RWPE1 (cell line): ENCODE measurements at regions not wholly inside any gene's neighbourhood (a gene's known extent, or its start where the extent isn't known, plus 50 kb on each side); places are given as distances from the start of the nearest gene placed in this dataset.
"Not testable (repeated sequence)": the region's sequence is repeated elsewhere in the genome, so short reads cannot be mapped to it uniquely, and the experiment has no call there.

Source experiments
- CTCF ChIA-PET: fragments of 350-600 bp; sonication (Branson Sonifier 250); formaldehyde crosslinking; extraction: SDS; loops from one replicate; lab custom pipeline; 2021; lab: Yijun Ruan, JAX
- POLR2A ChIA-PET: fragments of 400-600 bp; formaldehyde crosslinking; extraction: SDS; loops from one replicate; lab custom pipeline; 2020; ENCODE audit warnings: antibody characterized with exemption; ENCODE audit not compliant: low non-redundant PET; lab: Yijun Ruan, JAX
- DNase-seq: peaks from one replicate; pipeline ENCODE4 v3.0.0; 2012; ENCODE audit warnings: low spot score
- H3K27ac ChIP-seq: fragments of 450-650 bp; 2 replicates; pipeline ENCODE4 v1.5.1; 2017
- TF ChIP-seq, protein P1 (sequence below): fragments of 450-650 bp; conservative IDR thresholded peaks from 2 replicates; pipeline ENCODE4 v1.5.1; 2017; ENCODE audit warnings: low read depth, mild to moderate bottlenecking

DNA sequence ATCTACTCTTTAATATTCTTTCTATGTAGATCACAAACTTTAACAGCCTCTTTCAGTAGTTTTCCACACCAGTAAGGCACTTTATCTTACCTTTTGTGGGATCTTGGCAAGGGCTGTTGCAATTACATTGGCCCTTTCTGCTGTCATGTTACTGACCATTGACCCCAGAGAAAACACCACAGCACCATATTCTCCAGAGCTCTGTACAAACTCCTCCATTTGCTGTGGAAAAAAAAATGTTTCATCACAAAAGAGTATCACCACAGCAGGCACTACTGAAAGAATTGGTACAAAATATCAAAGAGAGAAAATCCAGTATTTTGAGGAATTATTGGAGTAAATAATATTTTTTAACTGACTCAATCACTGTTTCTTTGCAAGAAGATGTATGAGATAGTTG, 62.3 kb upstream of the UGT2A3 start:
- CTCF ChIA-PET, POLR2A ChIA-PET, DNase-seq, H3K27ac ChIP-seq: not testable (repeated sequence)

- H3K27ac ChIP-seq, CTCF ChIA-PET, DNase-seq, POLR2A ChIA-PET: not testable (repeated sequence)
These were observed 66.4 kb upstream of the UGT2A3 start for GRCh38 chr4:69017986-69018385.

- DNase-seq, CTCF ChIA-PET, POLR2A ChIA-PET, H3K27ac ChIP-seq: not testable (repeated sequence)
These were observed 68.2 kb upstream of the UGT2A3 start for GRCh38 chr4:69019538-69020461.

GRCh38 chr4:69020462-69020807, 68.8 kb upstream of the UGT2A3 start:
- POLR2A ChIA-PET, CTCF ChIA-PET, H3K27ac ChIP-seq, DNase-seq: not testable (repeated sequence)

- TF ChIP-seq, protein P1, sequence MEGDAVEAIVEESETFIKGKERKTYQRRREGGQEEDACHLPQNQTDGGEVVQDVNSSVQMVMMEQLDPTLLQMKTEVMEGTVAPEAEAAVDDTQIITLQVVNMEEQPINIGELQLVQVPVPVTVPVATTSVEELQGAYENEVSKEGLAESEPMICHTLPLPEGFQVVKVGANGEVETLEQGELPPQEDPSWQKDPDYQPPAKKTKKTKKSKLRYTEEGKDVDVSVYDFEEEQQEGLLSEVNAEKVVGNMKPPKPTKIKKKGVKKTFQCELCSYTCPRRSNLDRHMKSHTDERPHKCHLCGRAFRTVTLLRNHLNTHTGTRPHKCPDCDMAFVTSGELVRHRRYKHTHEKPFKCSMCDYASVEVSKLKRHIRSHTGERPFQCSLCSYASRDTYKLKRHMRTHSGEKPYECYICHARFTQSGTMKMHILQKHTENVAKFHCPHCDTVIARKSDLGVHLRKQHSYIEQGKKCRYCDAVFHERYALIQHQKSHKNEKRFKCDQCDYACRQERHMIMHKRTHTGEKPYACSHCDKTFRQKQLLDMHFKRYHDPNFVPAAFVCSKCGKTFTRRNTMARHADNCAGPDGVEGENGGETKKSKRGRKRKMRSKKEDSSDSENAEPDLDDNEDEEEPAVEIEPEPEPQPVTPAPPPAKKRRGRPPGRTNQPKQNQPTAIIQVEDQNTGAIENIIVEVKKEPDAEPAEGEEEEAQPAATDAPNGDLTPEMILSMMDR: no peak
- no peak overlapping the region for H3K27ac ChIP-seq
- DNase-seq: no peak
- ChIA-PET CTCF (no interaction called here), POLR2A (no interaction called here)
These were observed 70.9 kb upstream of the UGT2B7 start for GRCh38 chr4:69025191-69025998.

GRCh38 chr4:69025999-69026387, 70.3 kb upstream of the UGT2B7 start:
- DNase-seq: no peak
- TF ChIP-seq, protein P1: no peak
- ChIA-PET POLR2A (no interaction called here), CTCF (no interaction called here)
- H3K27ac ChIP-seq: no peak overlapping the region

DNA sequence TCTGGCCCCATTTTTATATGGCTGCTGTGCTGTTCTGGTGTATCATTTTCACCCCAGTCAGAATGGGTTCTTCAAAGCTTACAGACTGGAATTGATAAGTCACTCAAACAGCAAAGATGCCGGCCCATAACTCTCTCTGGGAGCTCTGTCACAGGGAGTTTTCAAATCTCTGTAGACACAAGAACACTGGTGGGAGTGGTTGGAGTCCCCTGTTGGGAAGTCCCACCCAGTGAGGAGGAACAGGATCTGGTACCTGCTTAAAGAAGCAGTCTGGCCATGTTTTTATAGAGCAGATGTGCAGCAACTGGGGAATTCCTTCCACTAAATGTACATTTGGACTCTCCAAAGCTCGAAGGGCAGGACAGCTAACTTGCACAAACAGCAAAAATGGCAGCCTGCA, 69.3 kb upstream of the UGT2B7 start:
- H3K27ac ChIP-seq: no peak overlapping the region
- TF ChIP-seq, protein P1: no peak
- ChIA-PET POLR2A (no interaction called here), CTCF (interaction anchor here (0.6 kb wide), 1 partner anchor 1164 kb away, joined by 5 read pairs; no protein-coding TSS in a partner anchor)
- no peak for DNase-seq

DNA sequence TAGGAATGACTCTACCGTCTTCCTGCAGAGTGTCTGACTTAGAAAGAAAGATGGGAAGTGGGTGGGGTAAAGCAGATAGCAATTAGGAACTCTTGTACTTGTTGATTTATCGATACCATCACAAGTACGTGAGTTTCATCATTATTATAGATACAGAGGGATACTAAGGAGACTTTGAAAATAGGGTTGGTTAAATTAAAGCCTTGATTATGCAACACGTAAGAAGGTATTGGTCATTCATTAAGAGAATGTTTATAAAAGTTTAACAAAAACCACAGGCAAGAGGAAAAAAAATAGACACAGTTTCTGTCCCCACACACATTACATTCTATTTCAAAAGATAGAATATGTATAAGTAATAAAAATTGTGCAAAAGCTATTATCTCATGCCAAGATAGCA, 65.9 kb upstream of the UGT2B7 start:
- ChIA-PET CTCF (no interaction called here), POLR2A (no interaction called here)
- no peak for DNase-seq
- TF ChIP-seq, protein P1: no peak
- no peak overlapping the region for H3K27ac ChIP-seq
